PC-9 (cell line): ENCODE measurements at regions not wholly inside any gene's neighbourhood (a gene's known extent, or its start where the extent isn't known, plus 50 kb on each side); places are given as distances from the start of the nearest gene placed in this dataset.

Experiments used
- CTCF ChIP-seq: fragments of 200-600 bp; sonication (generic); conservative IDR thresholded peaks from 2 replicates; pipeline ENCODE4 v1.6.1; 2017; ENCODE audit warnings: mixed run types, antibody characterized with exemption, mild to moderate bottlenecking, moderate library complexity
- EZH2 ChIP-seq: fragments of 200-600 bp; sonication (generic); IDR thresholded peaks from 2 replicates; pipeline ENCODE4 v1.8.0; 2017; ENCODE audit warnings: antibody characterized with exemption, low read depth

GRCh38 chr12:111247083-111247783 lies 121.7 kb downstream of the PHETA1 start:
- TF ChIP-seq CTCF, result no peak
- no peak for TF ChIP-seq EZH2
